ENCODE measurements at regions not wholly inside any gene's neighbourhood (a gene's known extent, or its start where the extent isn't known, plus 50 kb on each side); places are given as distances from the start of the nearest gene placed in this dataset.

GRCh38 chr18:47530695-47531094 is 279.2 kb upstream of the SKOR2 start:
- CTCF ChIA-PET: no interaction called here
- intact Hi-C loops (cut with DNase I, micrococcal nuclease): no loop called here
- H3K27ac ChIP-seq (ENCODE audit: low read depth in 1 of 2, low read length in 2 of 2): no peak overlapping the region
- no peaks in the 10 kb centered on the region for H3K36me3 ChIP-seq (ENCODE audit: insufficient read depth, low read length)
- no peak for DNase-seq
- no peak overlapping the region for H3K4me3 ChIP-seq (ENCODE audit: low read length)
- POLR2A ChIA-PET: no interaction called here
- H3K27me3 Mint-ChIP-seq: peaks cover 57% of the 10 kb centered on the region
- no peak for ATAC-seq (ENCODE audit: poor library complexity)
- H3K4me3 Mint-ChIP-seq: no peak overlapping the region
- H3K9me3 Mint-ChIP-seq: no peaks in the 10 kb centered on the region
- TF ChIP-seq CTCF (IDR thresholded peaks at IDR 0.05): no peak
- H3K36me3 Mint-ChIP-seq (ENCODE audit: low read depth): no peaks in the 10 kb centered on the region
- H3K27ac Mint-ChIP-seq: no peak overlapping the region
- peaks cover 0 to 15% of the 10 kb centered on the region in 2 experiments for H3K9me3 ChIP-seq (ENCODE audit: control insufficient read depth in 1 of 2, insufficient read depth in 1 of 2, low read length in 2 of 2)
- H3K4me1 Mint-ChIP-seq (ENCODE audit: low read depth): no peaks in the 10 kb centered on the region
- peaks cover 9 to 29% of the 10 kb centered on the region in 2 experiments for H3K27me3 ChIP-seq (ENCODE audit: control insufficient read depth in 1 of 2, insufficient read depth in 2 of 2, low read length in 2 of 2)
- no peaks in the 10 kb centered on the region for H3K4me1 ChIP-seq (ENCODE audit: insufficient read depth, low read length)

GRCh38 chr18:47528343-47528742 is 276.9 kb upstream of the SKOR2 start:
- no peaks in the 10 kb centered on the region for H3K36me3 ChIP-seq (ENCODE audit: insufficient read depth, low read length)
- H3K9me3 ChIP-seq (ENCODE audit: control insufficient read depth in 1 of 2, insufficient read depth in 1 of 2, low read length in 2 of 2): peaks cover 0 to 15% of the 10 kb centered on the region in 2 experiments
- intact Hi-C loops (cut with DNase I, micrococcal nuclease): no loop called here
- H3K27me3 ChIP-seq (ENCODE audit: control insufficient read depth in 1 of 2, insufficient read depth in 2 of 2, low read length in 2 of 2): peaks cover 9 to 23% of the 10 kb centered on the region in 2 experiments
- H3K27ac Mint-ChIP-seq: no peak overlapping the region
- no peak for TF ChIP-seq CTCF (IDR thresholded peaks at IDR 0.05)
- H3K36me3 Mint-ChIP-seq (ENCODE audit: low read depth): no peaks in the 10 kb centered on the region
- DNase-seq (no peak), ATAC-seq (ENCODE audit: poor library complexity) (no peak)
- H3K27ac ChIP-seq (ENCODE audit: low read depth in 1 of 2, low read length in 2 of 2): no peak overlapping the region
- H3K27me3 Mint-ChIP-seq: peaks cover 65% of the 10 kb centered on the region
- no peaks in the 10 kb centered on the region for H3K9me3 Mint-ChIP-seq
- H3K4me1 Mint-ChIP-seq (ENCODE audit: low read depth): no peaks in the 10 kb centered on the region
- CTCF ChIA-PET: no interaction called here
- no peaks in the 10 kb centered on the region for H3K4me1 ChIP-seq (ENCODE audit: insufficient read depth, low read length)
- no peak overlapping the region for H3K4me3 Mint-ChIP-seq
- no peak overlapping the region for H3K4me3 ChIP-seq (ENCODE audit: low read length)
- POLR2A ChIA-PET: no interaction called here

GRCh38 chr18:47526147-47526546 is 274.7 kb upstream of the SKOR2 start:
- H3K27ac ChIP-seq (ENCODE audit: low read depth in 1 of 2, low read length in 2 of 2): no peak overlapping the region
- no peak overlapping the region for H3K4me3 ChIP-seq (ENCODE audit: low read length)
- H3K4me3 Mint-ChIP-seq: no peak overlapping the region
- no peaks in the 10 kb centered on the region for H3K36me3 Mint-ChIP-seq (ENCODE audit: low read depth)
- ChIA-PET POLR2A (interaction anchor here (0.6 kb wide), 1 partner anchor 46 kb away, joined by 3 read pairs; no protein-coding TSS in a partner anchor), CTCF (no interaction called here)
- no peak for DNase-seq
- intact Hi-C loops (cut with DNase I, micrococcal nuclease): no loop called here
- no peaks in the 10 kb centered on the region for H3K4me1 ChIP-seq (ENCODE audit: insufficient read depth, low read length)
- H3K4me1 Mint-ChIP-seq (ENCODE audit: low read depth): no peaks in the 10 kb centered on the region
- no peak for ATAC-seq (ENCODE audit: poor library complexity)
- H3K27me3 Mint-ChIP-seq: peaks cover 51% of the 10 kb centered on the region
- peaks cover 0 to 8% of the 10 kb centered on the region in 2 experiments for H3K9me3 ChIP-seq (ENCODE audit: control insufficient read depth in 1 of 2, insufficient read depth in 1 of 2, low read length in 2 of 2)
- peaks cover 5 to 7% of the 10 kb centered on the region in 2 experiments for H3K27me3 ChIP-seq (ENCODE audit: control insufficient read depth in 1 of 2, insufficient read depth in 2 of 2, low read length in 2 of 2)
- no peak overlapping the region for H3K27ac Mint-ChIP-seq
- no peak for TF ChIP-seq CTCF (IDR thresholded peaks at IDR 0.05)
- no peaks in the 10 kb centered on the region for H3K9me3 Mint-ChIP-seq
- H3K36me3 ChIP-seq (ENCODE audit: insufficient read depth, low read length): no peaks in the 10 kb centered on the region
